Heart left ventricle (tissue), 16 donors: ENCODE measurements at regions not wholly inside any gene's neighbourhood (a gene's known extent, or its start where the extent isn't known, plus 50 kb on each side); places are given as distances from the start of the nearest gene placed in this dataset.

ENCODE experiments used
- ATAC-seq, 4 donors: fragments of 200-7000 bp; cut with Tn5 transposase; one replicate each; pipeline ENCODE4 v1.9.1; 2020 to 2022; ENCODE audit warnings: moderate library complexity in 4 of 4, mild to moderate bottlenecking in 3 of 4, moderate number of reproducible peaks in 1 of 4
- DNase-seq, 5 donors: peaks; one replicate each; pipeline ENCODE4 v3.0.0-alpha.2; 2020
- H3K27ac ChIP-seq, 12 donors: fragments of 200-600 bp; sonication (generic) in 4 of 12; one replicate each; pipeline versions ENCODE4 v1.5.0 to v1.8.0; 2016 to 2022; ENCODE audit warnings: mild to moderate bottlenecking in 2 of 12
- H3K27me3 ChIP-seq, 9 donors: fragments of 200-600 bp; sonication (generic) in 2 of 9; one replicate each; pipeline versions ENCODE4 v1.5.1 to v1.8.0; 2016 to 2022; ENCODE audit warnings: mild to moderate bottlenecking in 3 of 9
- H3K36me3 ChIP-seq, 9 donors: fragments of 200-600 bp; sonication (generic) in 2 of 9; one replicate each; pipeline versions ENCODE4 v1.5.0 to v1.8.0; 2018 to 2022; ENCODE audit warnings: mild to moderate bottlenecking in 2 of 9
- H3K4me1 ChIP-seq, 12 donors: fragments of 200-600 bp; sonication (generic) in 4 of 12; one replicate each; pipeline versions ENCODE4 v1.5.0 to v1.8.0; 2016 to 2022; ENCODE audit warnings: mild to moderate bottlenecking in 3 of 12
- H3K4me3 ChIP-seq, 12 donors: fragments of 200-600 bp; sonication (generic) in 4 of 12; one replicate each; pipeline versions ENCODE4 v1.5.0 to v1.8.0; 2017 to 2022; ENCODE audit warnings: mild to moderate bottlenecking in 9 of 12, moderate library complexity in 4 of 12
- H3K9me3 ChIP-seq, 12 donors: fragments of 200-600 bp; sonication (generic) in 4 of 12; one replicate each; pipeline versions ENCODE4 v1.5.0 to v1.8.0; 2016 to 2022; ENCODE audit warnings: mild to moderate bottlenecking in 1 of 12
- CTCF ChIP-seq, 12 donors: fragments of 200-600 bp; sonication (generic) in 4 of 12; IDR thresholded peaks; one replicate each; pipeline versions ENCODE4 v1.5.0 to v1.8.0; 2018 to 2022; ENCODE audit warnings: antibody characterized with exemption in 12 of 12, mild to moderate bottlenecking in 5 of 12
- POLR2A ChIP-seq, 2 donors: fragments of 450-650 bp; IDR thresholded peaks; one replicate each; pipeline ENCODE4 v1.6.1; 2017; ENCODE audit warnings: antibody characterized with exemption in 2 of 2, mild to moderate bottlenecking in 2 of 2, moderate library complexity in 2 of 2
- WGBS, 4 donors: extraction: QIAGEN DNeasy Blood & Tissue Kit in 2 of 4; methylation state at CpG; one replicate each; pipeline versions ENCODE4 v1.1.5 to v1.1.7; 2013 to 2018; 5-methylcytosine and 5-hydroxymethylcytosine counted together
- intact Hi-C, 10 donors: fragments of 100-400 bp; cut with DNase I; formaldehyde crosslinking; loops; one replicate each; pipeline versions ENCODE4 v1.11.1 to v1.14.2; 2022
- donor health status: ischemic (EF 13 %, LVEDD 7.1; RV severe dilation, severe dysfunction).
- donor health status: healthy with polysubstance abuse.
- donor health status: DM: no; HTN: yes; CAD: no.
- donor health status: DM: no; HTN: no; CAD: no.
- donor health status: ischemic (EF 25% LVEDD 6.9; RV normal size, moderate dysfunction).
- donor health status: ischemic (EF 25% LVEDD 5.7; RV mildly dilated, moderate dysfunction).
- donor health status: healthy.
- donor health status: DM: yes; HTN: yes; CAD: no.
- donor health status: ischemic (EF 35%, LVEDD 5.7; RV mildly dilated, moderate dysfunction).
- donor health status: nonischemic (EF 11% LVEDD 7.7; RV severe dilation, severe dysfunction).
- donor health status: DM: yes; HTN: yes; CAD: no.
- donor health status: PGD.
- donor health status: ischemic (EF 29% LVEDD 5.4; RV normal size, mild dysfunction).
- donor health status: nonischemic (EF 23%, LVEDD 6.1; RV moderate dilation, normal function).

- 31 to 42% (median 37%) methylated on average over 3 of the region's 3 CpGs for WGBS, 4 donors
- peaks cover 0 to 14% (median 2%) of the 10 kb centered on the region in 12 donors for H3K9me3 ChIP-seq
- no peak overlapping the region for H3K27ac ChIP-seq
- H3K36me3 ChIP-seq: no peaks in the 10 kb centered on the region
- intact Hi-C loops: no loop called here
- H3K4me3 ChIP-seq: no peak overlapping the region
- no peaks in the 10 kb centered on the region for H3K4me1 ChIP-seq
- DNase-seq (peak in 1 of 5 donors; percentile 23), ATAC-seq (peak in 3 of 4 donors; percentile 54 to 73 (median 55))
- H3K27me3 ChIP-seq: no peaks in the 10 kb centered on the region
- no peak for TF ChIP-seq CTCF (IDR thresholded peaks at IDR 0.05)
- TF ChIP-seq POLR2A (IDR thresholded peaks at IDR 0.05): no peak
Observed at GRCh38 chr12:87120440-87120839, 864.2 kb upstream of the MGAT4C start.

- Histone ChIP-seq H3K9me3 (peaks cover 0 to 8% (median 1%) of the 10 kb centered on the region in 12 donors), H3K36me3 (no peaks in the 10 kb centered on the region), H3K27ac (no peak overlapping the region), H3K4me3 (no peak overlapping the region), H3K4me1 (no peaks in the 10 kb centered on the region), H3K27me3 (no peaks in the 10 kb centered on the region)
- no peak for TF ChIP-seq POLR2A (IDR thresholded peaks at IDR 0.05)
- TF ChIP-seq CTCF (IDR thresholded peaks at IDR 0.05): no peak
- ATAC-seq (no peak), DNase-seq (no peak)
- intact Hi-C loops: no loop called here
Observed at GRCh38 chr12:87119713-87120112, 863.5 kb upstream of the MGAT4C start.

DNA sequence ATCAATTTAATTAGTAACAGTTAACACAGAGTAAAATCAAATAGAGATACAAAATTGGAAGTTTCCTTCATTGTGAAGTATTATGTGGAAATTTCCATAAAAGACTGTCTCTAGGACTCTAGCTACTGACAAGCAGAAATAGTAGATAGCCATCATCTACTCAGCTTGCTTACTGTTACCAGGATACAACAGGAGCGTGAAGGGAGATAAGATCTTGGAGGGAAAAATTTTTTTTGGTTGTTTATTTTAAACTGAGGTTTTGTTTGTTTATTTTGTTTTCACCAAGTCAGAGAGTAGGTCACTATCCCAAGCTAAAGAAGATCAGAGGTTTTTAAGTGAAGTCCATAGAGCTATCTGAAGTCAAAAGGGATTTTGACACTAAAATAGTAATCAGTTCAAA lies 861.3 kb upstream of the MGAT4C start:
- intact Hi-C loops: no loop called here
- 43 to 59% (median 55%) methylated on average over 1 of the region's 1 CpG for WGBS, 4 donors
- DNase-seq: no peak

GRCh38 chr12:87116780-87117179 lies 860.6 kb upstream of the MGAT4C start:
- WGBS, 4 donors: 34 to 46% (median 36%) methylated on average over 6 of the region's 6 CpGs
- no peaks in the 10 kb centered on the region for H3K4me1 ChIP-seq
- no peaks in the 10 kb centered on the region for H3K27me3 ChIP-seq
- DNase-seq: no peak
- no peaks in the 10 kb centered on the region for H3K36me3 ChIP-seq
- ATAC-seq: peak in 3 of 4 donors; percentile 53 to 76 (median 75)
- TF ChIP-seq POLR2A (IDR thresholded peaks at IDR 0.05): no peak
- no peak for TF ChIP-seq CTCF (IDR thresholded peaks at IDR 0.05)
- H3K9me3 ChIP-seq: no peaks in the 10 kb centered on the region
- H3K4me3 ChIP-seq: no peak overlapping the region
- intact Hi-C loops: no loop called here
- H3K27ac ChIP-seq: peak overlapping the region in 1 of 12 donors; percentile 19

More for the DNA sequence above, 861.3 kb upstream of the MGAT4C start:
- H3K36me3 ChIP-seq: no peaks in the 10 kb centered on the region
- H3K27ac ChIP-seq: no peak overlapping the region
- no peaks in the 10 kb centered on the region for H3K4me1 ChIP-seq
- no peaks in the 10 kb centered on the region for H3K27me3 ChIP-seq
- ATAC-seq: no peak
- H3K9me3 ChIP-seq: no peaks in the 10 kb centered on the region
- TF ChIP-seq CTCF (IDR thresholded peaks at IDR 0.05): no peak
- TF ChIP-seq POLR2A (IDR thresholded peaks at IDR 0.05): no peak
- no peak overlapping the region for H3K4me3 ChIP-seq
